ENCODE measurements at regions not wholly inside any gene's neighbourhood (a gene's known extent, or its start where the extent isn't known, plus 50 kb on each side); places are given as distances from the start of the nearest gene placed in this dataset.
"Not testable (repeated sequence)": the region's sequence is repeated elsewhere in the genome, so short reads cannot be mapped to it uniquely, and the experiment has no call there.

- peak; percentile 22 to 53 for TF ChIP-seq RXRA (IDR thresholded peaks at IDR 0.05)
- no peak for TF ChIP-seq HNF4G (IDR thresholded peaks at IDR 0.05)
- H3K4me3 ChIP-seq (ENCODE audit: low read depth in 1 of 3, low read length in 3 of 3), result no peak overlapping the region
- WGBS, result 30% methylated on average over 3 of the region's 3 CpGs
Observed at GRCh38 chr4:162767083-162767482, 399.6 kb downstream of the NAF1 start.

DNA sequence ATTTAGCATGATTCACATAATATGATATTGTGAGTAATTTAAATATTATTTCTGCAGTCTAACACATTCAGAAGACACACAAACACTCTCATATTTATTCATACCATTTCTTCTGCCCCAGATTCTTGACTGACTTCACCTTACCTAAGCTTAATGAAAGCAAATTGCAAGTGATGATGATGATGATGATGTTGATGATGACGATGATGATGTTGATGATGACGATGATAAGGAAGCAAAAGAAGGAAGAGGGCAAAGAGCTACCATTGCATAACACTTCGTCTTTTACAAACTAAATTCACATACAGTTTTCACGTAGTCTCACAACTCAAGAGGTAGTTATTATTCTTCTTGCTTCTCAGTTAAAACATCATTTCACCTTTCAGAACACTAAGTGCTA lies 404.7 kb downstream of the NAF1 start:
- DNase-seq (ENCODE audit: low spot score), result no peak
- 59% methylated on average over 4 of the region's 4 CpGs for WGBS
- Histone ChIP-seq H3K9me3 (ENCODE audit: control insufficient read depth in 4 of 4, low read length in 3 of 4) (no peaks in the 10 kb centered on the region), H3K36me3 (ENCODE audit: control insufficient read depth in 4 of 4, insufficient read depth in 3 of 4, low read depth in 1 of 4, low read length in 3 of 4) (no peaks in the 10 kb centered on the region), H3K27ac (ENCODE audit: low read depth in 1 of 2, low read length in 2 of 2) (no peak overlapping the region), H3K27me3 (ENCODE audit: control insufficient read depth in 4 of 4, insufficient read depth in 4 of 4, low read length in 3 of 4) (peaks cover 0 to 2% (median 0%) of the 10 kb centered on the region in 4 donors), H3K9ac (ENCODE audit: low read depth in 1 of 2, low read length in 2 of 2) (no peak overlapping the region), H3K4me3 (ENCODE audit: low read depth in 1 of 3, low read length in 3 of 3) (no peak overlapping the region), H3K4me1 (ENCODE audit: control insufficient read depth in 4 of 4, insufficient read depth in 4 of 4, low read length in 3 of 4) (peaks cover 0 to 2% (median 0%) of the 10 kb centered on the region in 4 donors)
- TF ChIP-seq, protein P1, sequence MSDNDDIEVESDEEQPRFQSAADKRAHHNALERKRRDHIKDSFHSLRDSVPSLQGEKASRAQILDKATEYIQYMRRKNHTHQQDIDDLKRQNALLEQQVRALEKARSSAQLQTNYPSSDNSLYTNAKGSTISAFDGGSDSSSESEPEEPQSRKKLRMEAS (IDR thresholded peaks at IDR 0.05), result no peak

More at GRCh38 chr4:162767083-162767482, 399.6 kb downstream of the NAF1 start:
- no peak overlapping the region for H3K27ac ChIP-seq (ENCODE audit: low read depth in 1 of 2, low read length in 2 of 2)
- no peaks in the 10 kb centered on the region for H3K9me3 ChIP-seq (ENCODE audit: control insufficient read depth in 4 of 4, low read length in 3 of 4)
- no peaks in the 10 kb centered on the region for H3K36me3 ChIP-seq (ENCODE audit: control insufficient read depth in 4 of 4, insufficient read depth in 3 of 4, low read depth in 1 of 4, low read length in 3 of 4)
- DNase-seq (ENCODE audit: low spot score), result no peak
- H3K9ac ChIP-seq (ENCODE audit: low read depth in 1 of 2, low read length in 2 of 2), result no peak overlapping the region
- H3K4me1 ChIP-seq (ENCODE audit: control insufficient read depth in 4 of 4, insufficient read depth in 4 of 4, low read length in 3 of 4), result peaks cover 0 to 3% (median 1%) of the 10 kb centered on the region in 4 donors
- H3K27me3 ChIP-seq (ENCODE audit: control insufficient read depth in 4 of 4, insufficient read depth in 4 of 4, low read length in 3 of 4), result peaks cover 0 to 2% (median 0%) of the 10 kb centered on the region in 4 donors

- not testable (repeated sequence) for H3K36me3 ChIP-seq (ENCODE audit: control insufficient read depth in 4 of 4, insufficient read depth in 3 of 4, low read depth in 1 of 4, low read length in 3 of 4); H3K9me3 ChIP-seq (ENCODE audit: control insufficient read depth in 4 of 4, low read length in 3 of 4); H3K9ac ChIP-seq (ENCODE audit: low read depth in 1 of 2, low read length in 2 of 2); DNase-seq (ENCODE audit: low spot score); H3K27ac ChIP-seq (ENCODE audit: low read depth in 1 of 2, low read length in 2 of 2); H3K27me3 ChIP-seq (ENCODE audit: control insufficient read depth in 4 of 4, insufficient read depth in 4 of 4, low read length in 3 of 4); H3K4me3 ChIP-seq (ENCODE audit: low read depth in 1 of 3, low read length in 3 of 3); H3K4me1 ChIP-seq (ENCODE audit: control insufficient read depth in 4 of 4, insufficient read depth in 4 of 4, low read length in 3 of 4)
- 82% methylated on average over 11 of the region's 11 CpGs for WGBS
Observed at GRCh38 chr4:162740228-162740627, 426.5 kb downstream of the NAF1 start.

DNA sequence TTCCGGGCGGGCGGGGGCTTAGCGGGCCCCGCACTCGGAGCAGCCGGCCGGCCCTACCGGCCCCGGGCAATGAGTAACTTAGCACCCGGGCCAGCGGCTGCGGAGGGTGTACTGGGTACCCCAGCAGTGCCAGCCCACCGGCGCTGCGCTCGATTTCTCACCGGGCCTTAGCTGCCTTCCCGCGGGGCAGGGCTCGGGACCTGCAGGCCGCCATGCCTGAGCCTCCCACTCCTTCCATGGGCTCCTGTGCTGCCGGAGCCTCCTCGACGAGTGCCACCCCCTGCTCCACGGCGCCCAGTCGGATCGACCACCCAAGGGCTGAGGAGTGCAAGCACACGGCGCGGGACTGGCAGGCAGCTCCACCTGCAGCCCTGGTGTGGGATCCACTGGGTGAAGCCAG lies 427.1 kb downstream of the NAF1 start:
- not testable (repeated sequence) for DNase-seq (ENCODE audit: low spot score); H3K9me3 ChIP-seq (ENCODE audit: control insufficient read depth in 4 of 4, low read length in 3 of 4); H3K27ac ChIP-seq (ENCODE audit: low read depth in 1 of 2, low read length in 2 of 2); H3K4me1 ChIP-seq (ENCODE audit: control insufficient read depth in 4 of 4, insufficient read depth in 4 of 4, low read length in 3 of 4); H3K4me3 ChIP-seq (ENCODE audit: low read depth in 1 of 3, low read length in 3 of 3); H3K9ac ChIP-seq (ENCODE audit: low read depth in 1 of 2, low read length in 2 of 2); H3K27me3 ChIP-seq (ENCODE audit: control insufficient read depth in 4 of 4, insufficient read depth in 4 of 4, low read length in 3 of 4); H3K36me3 ChIP-seq (ENCODE audit: control insufficient read depth in 4 of 4, insufficient read depth in 3 of 4, low read depth in 1 of 4, low read length in 3 of 4)
- 87% methylated on average over 32 of the region's 32 CpGs for WGBS

GRCh38 chr4:162732876-162733275 lies 433.8 kb downstream of the NAF1 start:
- H3K9ac ChIP-seq (ENCODE audit: low read depth in 1 of 2, low read length in 2 of 2), result no peak overlapping the region
- H3K4me1 ChIP-seq (ENCODE audit: control insufficient read depth in 4 of 4, insufficient read depth in 4 of 4, low read length in 3 of 4), result no peaks in the 10 kb centered on the region
- WGBS, result 63% methylated on average over 6 of the region's 6 CpGs
- H3K36me3 ChIP-seq (ENCODE audit: control insufficient read depth in 4 of 4, insufficient read depth in 3 of 4, low read depth in 1 of 4, low read length in 3 of 4), result no peaks in the 10 kb centered on the region
- H3K4me3 ChIP-seq (ENCODE audit: low read depth in 1 of 3, low read length in 3 of 3), result no peak overlapping the region
- TF ChIP-seq REST (IDR thresholded peaks at IDR 0.05) (no peak), EGR1 (IDR thresholded peaks at IDR 0.05; ENCODE audit: low read depth in 2 of 2) (no peak)
- H3K27ac ChIP-seq (ENCODE audit: low read depth in 1 of 2, low read length in 2 of 2), result no peak overlapping the region
- no peak for DNase-seq (ENCODE audit: low spot score)
- no peaks in the 10 kb centered on the region for H3K27me3 ChIP-seq (ENCODE audit: control insufficient read depth in 4 of 4, insufficient read depth in 4 of 4, low read length in 3 of 4)
- H3K9me3 ChIP-seq (ENCODE audit: control insufficient read depth in 4 of 4, low read length in 3 of 4), result peaks cover 0 to 3% (median 0%) of the 10 kb centered on the region in 4 donors

Data from liver (tissue), 7 donors.